GM19328 (cell line): ENCODE measurements at regions not wholly inside any gene's neighbourhood (a gene's known extent, or its start where the extent isn't known, plus 50 kb on each side); places are given as distances from the start of the nearest gene placed in this dataset.
"Not testable (repeated sequence)": the region's sequence is repeated elsewhere in the genome, so short reads cannot be mapped to it uniquely, and the experiment has no call there.

Experiments
- ATAC-seq: cut with Tn5 transposase; IDR thresholded peaks from one replicate; pipeline ENCODE4 v1.9.1; 2021; ENCODE audit warnings: mild to moderate bottlenecking, moderate library complexity; ENCODE audit not compliant: unreplicated experiment

DNA sequence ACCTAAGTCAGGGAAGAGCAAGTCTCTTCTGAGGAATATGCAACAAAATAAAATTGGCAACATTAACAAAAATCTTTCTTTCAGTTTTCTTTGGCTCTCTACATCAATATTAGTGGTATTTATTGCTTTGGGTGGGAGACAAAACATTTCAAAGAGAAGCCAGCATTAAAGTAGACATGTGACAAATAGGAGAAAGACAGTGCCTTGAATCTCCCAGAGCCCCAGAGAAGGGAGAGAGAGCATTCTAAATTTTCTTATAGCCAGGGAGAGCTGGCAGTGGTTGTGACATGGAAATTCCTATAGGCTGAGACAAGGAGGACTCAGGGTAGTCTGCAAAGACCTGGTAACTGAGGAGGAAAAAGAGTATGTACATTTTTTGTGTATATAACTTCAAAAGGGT, 79.4 kb upstream of the NREP start:
- ATAC-seq, result no peak

DNA sequence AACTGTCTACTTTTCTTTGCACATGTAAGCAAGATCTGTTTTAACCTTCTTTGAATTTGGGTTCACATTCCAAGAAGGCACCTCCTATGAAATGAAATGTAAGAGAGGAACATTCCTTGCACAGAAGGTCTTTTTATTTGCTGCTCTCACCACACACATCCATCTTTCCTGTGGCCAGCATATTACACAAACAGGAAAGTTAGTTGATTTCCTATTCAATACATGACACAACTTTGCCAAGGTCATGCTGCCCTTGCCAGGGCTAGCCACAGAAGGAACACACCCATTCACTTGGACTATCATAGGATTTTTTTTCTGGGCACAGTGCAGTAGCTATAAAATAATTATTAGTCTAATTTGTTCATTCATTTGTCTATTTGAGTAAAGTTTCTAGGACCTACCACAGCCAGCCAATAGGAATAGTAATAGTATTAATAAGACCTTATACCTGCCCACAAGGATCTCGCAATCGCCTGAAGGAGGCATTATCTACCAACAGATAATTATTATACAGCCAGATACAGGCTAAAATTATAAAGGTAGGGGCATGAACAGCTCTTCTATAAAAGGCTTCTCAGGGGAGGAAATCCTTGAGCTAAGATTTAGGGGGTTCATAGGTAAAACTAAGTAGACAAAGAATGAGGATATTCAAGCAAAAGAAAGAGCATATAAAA, 78.1 kb upstream of the NREP start:
- ATAC-seq, result no peak

DNA sequence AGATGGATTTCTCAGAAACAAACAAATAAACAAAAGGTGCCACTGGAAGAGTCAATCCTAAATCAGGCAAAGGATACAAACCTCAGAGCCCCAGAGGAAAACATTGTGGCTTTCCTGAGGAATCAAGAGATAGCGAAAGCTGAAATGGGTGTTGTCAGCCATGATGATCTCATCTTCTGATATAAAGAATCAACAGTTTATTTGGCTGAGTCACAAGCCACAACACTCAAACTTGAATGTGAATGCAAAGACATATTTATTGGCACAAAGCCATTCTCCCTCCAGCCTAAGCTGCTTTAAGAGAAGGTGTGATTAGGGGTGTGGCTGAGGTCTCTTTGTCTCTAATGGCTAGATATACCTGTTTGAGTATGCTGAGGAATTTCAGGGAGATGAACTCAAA, 73.3 kb upstream of the NREP start:
- no peak for ATAC-seq

DNA sequence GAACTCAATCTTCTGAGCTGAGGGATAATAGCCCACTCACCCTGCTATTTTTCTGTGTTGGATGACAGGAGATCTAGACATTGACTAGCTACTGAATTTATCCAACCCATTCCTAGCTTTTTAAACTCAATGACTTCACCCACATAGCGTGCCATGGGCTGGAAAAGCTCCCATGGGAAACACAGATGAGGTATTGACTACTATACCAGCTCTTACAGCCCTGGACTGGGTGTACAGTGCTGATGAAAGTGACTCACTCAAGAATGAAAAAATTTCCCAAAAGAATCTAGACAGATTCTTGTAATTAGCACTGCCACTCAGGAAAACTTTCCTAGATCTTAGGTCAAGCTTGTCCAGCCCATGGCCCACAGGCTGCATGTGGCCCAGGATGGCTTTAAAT, 72.7 kb upstream of the NREP start:
- no peak for ATAC-seq

DNA sequence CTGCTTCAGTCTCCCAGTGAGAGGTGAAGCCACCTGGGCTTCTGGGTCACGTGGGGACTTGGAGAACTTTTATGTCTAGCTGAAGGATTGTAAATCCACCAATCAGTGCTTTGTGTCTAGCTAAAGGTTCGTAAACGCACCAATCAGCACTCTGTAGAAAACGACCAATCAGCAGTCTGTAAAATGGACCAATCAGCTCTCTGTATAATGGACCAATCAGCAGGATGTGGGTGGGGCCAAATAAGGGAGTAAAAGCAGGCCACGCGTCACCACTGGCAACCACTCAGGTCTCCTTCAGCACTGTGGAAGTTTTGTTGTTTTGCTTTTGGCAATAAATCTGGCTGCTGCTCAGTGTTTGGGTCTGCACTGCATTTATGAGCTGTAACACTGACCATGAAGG, 69.1 kb upstream of the NREP start:
- no peak for ATAC-seq

DNA sequence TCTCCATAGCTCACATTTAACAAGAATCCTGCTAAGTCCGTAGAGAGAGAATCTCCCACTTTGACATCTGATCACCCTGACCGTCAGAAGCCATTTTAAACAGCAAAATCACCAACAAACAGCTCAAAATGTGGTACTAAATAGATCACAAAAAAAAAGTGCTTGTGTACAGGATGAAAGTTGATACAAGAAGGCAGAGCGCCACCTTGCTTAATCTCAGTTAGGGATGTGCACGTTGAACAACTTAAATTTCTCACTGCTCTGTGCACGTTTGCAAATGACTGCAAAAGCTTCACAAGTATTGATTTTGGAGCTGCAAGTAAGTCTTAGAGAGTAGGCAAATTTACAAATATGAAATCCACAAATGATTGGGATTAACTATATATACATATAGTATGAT, 63.1 kb upstream of the NREP start:
- ATAC-seq, result no peak

DNA sequence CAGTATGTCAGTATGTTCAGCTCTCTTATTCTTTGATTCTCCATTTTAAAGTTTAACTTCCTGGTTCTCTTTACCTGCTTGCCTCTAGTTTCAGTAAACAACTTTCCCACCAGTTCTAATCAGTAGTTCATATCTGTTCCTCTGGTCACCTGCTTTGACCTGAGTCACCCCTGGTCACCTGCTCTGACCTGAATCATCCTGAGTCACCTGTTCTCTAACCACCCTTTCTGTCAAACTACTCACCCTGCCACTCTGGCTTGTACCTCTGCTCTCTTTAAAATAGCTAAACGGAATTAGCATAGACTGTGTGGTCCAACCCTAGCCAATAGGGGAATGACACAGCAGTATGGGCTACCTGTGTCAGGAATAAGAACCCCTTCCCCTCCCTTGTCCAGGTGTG, 62.0 kb upstream of the NREP start:
- not testable (repeated sequence) for ATAC-seq

DNA sequence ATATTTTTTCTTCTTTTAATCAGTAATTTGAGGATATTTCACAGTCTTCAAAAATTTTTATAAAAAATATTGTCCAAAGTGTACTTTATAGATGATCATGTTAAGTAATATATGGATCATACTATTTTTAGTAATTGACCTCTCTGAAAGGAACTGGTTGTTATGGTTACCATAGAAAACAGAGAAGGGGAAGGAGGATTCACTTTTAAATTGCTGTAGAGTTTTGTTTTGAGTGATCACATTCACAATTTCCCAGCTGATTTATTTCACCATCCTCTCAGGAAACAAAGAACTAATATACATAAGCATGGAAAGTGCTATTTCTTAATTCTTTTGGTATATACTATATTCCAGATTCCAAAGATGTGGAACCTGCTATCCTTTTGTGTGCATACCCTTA, 56.5 kb upstream of the NREP start:
- no peak for ATAC-seq

DNA sequence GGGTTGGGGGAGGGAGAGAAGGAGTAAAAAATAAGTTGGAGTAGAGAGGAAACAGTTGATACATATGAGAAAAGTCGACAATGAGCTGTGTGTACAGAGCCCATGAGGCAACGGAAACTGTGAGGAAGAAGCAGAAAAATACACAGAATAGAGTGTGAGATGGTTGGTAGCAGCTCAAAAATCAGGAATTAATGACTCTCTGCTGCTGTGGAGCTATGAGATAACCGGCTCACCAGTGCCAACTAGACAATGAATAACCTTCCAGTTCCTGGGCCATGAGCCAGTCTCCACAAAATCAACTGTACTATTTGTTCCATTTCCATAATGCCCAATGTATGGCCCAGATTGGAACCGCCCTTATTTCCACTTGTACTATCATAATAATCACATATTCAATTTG, 53.1 kb upstream of the NREP start:
- ATAC-seq, result no peak
